GM18909 (cell line): ENCODE measurements at regions not wholly inside any gene's neighbourhood (a gene's known extent, or its start where the extent isn't known, plus 50 kb on each side); places are given as distances from the start of the nearest gene placed in this dataset.

ENCODE experiments used
- ATAC-seq: cut with Tn5 transposase; IDR thresholded peaks from one replicate; pipeline ENCODE4 v1.9.1; 2021; ENCODE audit warnings: mild to moderate bottlenecking; ENCODE audit not compliant: unreplicated experiment, poor library complexity

DNA sequence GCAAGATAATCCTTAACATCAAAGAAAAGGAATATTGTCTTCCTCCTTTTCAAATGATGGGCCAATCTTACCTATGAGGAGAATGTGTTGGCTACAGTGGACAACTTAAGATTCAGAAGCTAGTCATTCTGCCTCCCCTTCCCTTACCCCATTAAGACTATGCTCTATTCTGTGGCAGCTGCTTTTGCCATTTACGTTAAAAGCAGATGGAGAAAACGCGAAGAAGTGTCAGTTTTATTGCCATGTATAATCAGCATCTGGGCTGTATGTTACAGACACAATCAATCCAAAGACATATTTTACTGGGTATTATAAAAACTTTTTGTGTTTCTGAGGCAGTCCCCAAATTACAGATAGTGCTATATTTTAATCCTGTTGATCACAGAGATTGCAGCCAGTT lies 196.1 kb upstream of the PACRGL start:
- no peak for ATAC-seq

DNA sequence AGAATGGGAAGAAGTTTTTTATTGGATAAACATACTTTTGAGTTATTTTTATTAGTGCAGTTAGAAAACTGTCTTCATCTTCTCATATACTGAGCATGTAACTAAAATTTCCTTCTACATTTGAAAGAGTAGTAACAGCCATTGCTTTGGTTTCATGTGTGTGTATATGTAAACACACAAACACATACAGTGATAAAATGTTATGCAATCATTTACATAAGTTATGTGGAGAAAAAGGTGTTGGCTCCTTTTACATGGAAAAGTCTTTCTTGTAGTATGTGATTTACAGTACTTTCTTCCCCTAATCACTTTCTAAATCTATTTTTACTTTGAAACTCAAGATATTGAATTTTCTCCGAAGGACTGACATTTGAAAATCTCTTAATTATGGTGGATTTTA lies 194.3 kb upstream of the PACRGL start:
- no peak for ATAC-seq

DNA sequence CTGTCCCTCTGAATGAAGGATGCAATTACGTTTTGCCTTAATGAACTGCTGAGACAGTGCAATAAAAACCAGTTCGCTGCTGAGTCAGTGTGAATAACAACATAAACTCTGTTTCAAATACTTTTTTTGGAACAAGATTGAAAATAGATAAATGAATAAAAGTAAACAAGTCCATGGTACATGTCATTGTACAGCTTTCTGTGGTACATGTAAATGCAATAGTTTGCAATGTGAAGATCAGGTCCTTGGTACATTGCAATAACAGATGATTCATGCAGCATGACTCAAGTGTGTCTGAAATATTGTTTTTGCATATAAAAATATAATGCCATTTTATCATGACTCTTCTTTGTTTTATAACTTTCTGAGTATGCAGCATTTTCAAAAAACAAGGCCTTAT lies 193.4 kb upstream of the PACRGL start:
- ATAC-seq, result no peak

DNA sequence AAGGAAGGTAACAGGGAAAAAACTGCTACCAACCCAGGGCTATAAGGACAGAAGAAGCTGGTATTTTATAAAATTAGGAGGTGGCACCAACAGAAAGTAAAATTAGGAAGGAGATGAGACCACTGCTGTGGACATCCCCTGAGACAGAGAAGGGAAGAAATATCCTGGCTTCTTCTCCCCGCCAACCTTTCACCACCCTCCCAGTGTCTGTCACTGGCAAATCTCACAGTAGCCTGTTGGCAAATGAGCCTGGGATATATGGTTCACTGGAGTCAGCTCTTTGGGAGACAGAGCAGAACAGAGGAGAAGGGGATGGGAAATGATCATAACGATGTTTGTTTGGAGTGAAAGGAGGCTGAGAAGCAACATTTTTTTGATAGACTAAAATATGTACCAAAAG lies 190.9 kb upstream of the PACRGL start:
- no peak for ATAC-seq

DNA sequence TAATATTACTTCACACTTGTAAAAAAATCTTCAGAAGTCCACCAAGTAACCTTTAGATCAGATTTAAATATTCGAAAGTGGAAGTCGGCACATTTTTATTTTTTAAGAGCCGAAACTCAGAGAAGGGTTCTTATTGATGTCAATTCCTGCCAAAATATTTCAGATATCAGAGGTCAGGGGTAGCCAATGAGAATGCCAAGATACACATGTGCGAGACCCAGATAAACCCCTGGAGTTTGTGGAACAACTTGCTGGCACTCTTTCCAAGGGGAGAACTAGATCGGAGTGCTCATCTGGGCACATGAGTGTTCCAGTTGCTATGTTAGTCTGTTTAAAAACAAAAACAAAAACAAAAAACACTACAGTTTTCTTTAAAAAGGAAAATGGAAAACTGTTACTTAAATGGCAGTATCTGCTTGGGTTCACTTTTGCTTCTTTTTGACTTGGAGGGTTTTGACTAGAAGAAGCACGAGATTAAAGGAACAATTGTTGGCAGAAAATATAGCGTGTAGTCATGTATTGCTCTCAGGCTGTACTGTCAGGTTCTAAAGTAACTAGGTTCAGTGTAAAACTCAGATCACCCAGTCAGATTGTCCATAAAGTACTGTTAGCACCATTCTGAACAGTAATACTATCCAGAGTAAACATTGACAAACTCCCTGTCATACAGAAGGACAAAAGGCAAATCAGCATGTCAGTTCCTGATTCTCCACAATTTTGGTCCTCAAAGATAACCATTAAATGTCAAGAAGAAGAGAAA lies 188.0 kb upstream of the PACRGL start:
- ATAC-seq, result no peak

DNA sequence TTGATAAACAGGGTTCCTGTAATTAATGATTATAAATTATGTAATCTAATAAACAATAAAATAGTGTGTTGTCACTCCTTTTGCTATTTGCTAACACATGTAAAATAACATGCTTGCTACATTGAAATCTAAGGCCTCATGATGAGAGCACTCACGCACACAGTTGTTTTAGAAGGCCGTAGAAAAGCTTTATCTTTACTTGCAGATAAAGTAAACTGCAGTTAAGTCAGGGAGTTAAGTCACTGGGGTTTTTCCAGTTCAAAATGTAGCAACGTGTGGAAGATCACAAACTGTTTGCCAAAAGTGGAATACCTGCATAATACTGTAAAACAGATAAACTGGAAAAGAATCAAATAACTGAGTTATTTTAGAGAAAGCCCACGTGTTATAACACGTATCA lies 187.3 kb upstream of the PACRGL start:
- no peak for ATAC-seq

DNA sequence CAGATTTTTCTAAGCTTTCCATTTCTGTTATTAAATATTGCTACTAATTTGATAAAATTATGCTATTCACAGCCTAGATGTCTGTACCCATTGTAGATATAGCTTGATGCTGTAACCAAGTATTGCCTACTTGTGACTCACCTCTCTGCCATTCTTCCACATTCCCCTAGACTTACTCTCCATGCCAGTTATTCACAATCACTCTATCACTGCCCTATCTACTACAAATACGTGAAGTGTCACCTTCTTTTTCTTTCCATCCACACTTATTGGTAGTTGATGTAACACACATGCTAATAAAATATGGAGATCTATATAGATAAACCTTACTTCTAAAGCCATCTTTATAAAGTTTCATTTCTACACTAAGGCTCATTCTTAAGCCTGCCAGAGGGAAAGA lies 179.4 kb upstream of the PACRGL start:
- no peak for ATAC-seq

DNA sequence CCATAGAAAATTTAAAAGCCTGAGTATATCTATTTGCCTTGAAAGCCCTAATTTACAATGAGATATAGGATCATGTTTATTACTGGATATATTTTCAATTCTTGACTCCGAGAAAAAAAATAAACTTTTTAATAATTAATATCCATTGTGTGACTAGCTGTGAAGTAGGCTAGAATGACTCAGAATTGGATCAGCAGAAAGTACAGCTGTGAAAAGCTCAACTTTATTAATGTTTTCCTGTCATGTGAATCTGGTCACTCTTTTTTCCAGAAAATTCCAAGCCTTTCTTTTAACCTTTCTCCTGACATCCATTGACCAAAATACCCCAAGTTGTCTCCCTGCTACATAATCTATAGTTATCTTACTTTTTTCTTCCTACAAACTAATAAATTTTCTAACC lies 171.8 kb upstream of the PACRGL start:
- ATAC-seq, result no peak

DNA sequence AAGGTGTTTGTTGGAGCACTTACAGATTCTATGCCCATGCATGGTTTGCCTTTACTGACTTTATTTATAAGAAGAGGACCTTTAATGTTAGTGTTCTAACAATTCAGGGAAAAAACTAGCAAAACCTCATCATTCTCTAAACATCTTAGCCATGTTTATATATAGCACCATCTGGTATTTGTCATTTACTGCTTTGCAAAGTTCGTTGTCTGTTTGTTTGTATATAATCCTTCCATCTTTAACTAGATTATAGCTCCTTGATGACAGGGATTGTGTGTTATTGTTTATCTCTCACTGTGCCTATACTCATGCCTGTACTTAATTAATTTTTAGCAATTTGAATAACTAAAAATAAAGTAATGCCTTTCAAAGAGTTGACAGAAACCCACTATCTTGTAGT lies 170.6 kb upstream of the PACRGL start:
- ATAC-seq, result no peak

DNA sequence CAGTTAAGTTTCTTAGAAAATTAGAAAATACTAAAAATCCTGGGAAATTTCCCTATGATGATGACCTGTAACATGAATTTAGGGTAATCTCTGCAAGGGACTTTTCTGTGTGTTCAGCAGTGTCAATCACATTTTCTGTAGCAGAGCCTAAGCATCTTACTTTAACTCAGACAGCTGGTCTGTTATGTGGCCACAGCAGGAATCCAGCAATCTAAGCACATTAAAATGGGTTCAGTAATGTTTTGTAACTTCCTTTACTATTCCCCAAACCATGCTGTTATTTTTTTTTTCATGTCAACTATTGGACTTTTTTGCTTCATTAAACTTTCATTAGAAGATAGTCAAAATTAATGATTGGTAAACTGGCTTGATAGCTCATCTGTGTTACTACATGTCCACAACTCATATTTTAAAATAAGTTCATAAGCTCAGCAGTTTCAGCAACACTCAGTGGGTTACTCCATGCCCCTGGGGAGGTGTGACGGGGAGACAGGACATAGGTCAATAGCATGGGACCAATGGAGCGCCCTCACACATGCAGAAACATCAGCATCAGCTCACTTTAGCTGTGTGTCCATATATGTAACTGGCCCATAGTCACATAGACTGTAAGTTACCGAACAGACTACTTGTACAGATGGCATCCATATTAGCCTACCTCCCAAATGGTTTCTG lies 168.0 kb upstream of the PACRGL start:
- ATAC-seq, result no peak

DNA sequence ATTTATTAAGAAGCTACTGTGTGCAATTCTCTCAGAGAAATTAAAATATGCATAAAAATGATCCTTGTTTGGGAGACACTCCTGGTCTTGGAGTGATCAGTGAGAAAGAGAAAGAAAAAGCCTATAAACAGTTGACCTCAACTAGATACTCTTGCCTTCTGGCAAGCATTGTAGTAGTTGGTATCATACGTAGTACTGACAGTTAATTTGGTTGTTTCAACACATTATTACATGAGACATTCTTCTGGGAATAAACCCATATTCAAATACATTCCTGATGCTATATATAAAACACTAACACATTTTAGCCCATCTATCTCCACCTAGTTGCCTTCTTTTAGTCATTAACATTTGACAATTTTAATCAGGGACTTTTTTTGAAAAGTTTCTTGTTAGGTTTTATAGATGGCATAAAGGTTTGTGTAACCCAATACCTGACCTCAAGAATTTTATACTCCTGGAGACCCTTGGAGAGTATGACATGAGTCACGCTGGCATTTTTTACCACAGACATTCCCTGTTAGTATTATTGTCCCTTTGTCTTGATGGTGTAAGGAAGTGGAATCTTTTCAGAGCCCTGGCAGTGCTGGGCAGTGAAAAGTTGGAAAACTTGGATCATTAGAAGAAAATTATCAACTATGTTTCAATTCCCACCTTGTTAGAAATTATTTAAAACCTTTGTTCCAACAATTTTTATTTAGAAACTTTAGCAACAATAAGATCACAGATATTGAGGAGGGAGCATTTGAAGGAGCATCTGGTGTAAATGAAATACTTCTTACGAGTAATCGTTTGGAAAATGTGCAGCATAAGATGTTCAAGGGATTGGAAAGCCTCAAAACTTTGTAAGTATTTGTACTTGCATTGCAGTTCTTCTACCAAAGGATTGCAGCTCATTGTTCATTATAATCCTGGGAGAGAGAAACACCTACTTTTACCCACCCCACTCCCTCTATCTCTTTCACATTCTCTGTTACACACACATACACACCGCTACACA lies 167.1 kb upstream of the PACRGL start:
- no peak for ATAC-seq

DNA sequence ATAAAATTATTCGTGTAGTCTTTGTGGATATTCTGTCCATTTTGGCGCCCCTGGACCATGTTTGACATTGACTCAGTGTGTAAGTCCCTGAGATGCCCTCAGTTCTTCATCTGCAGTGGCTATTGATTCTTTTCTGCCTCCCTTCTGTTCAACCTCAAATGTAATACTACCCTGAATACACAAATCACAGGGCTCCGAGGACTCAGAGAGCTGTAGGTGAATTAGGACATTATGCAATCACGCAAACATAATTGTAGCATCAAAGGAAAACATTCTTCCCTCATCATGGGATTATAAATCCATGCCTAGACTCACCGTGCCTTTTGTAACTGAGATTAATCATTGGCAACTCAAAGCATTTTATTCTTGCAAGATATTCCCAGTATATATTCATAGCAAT lies 161.4 kb upstream of the PACRGL start:
- ATAC-seq, result no peak

DNA sequence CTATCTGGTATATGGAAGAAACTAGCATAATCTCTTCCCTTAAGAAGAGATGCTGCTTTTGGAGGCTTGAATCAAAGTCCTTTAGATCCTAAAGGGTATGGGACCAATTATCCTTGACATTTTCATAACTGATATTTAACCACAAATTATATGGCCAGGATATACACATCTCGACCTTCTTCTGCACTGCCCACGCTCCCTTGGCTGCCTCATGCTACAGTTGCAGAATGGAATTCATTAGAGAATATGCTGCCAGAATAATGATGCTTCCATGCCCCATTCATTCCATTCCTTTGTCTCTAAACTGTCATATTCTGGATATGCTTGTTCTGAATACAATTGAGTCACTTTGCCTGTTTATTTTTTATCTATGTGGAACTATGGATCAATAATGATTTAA lies 157.1 kb upstream of the PACRGL start:
- no peak for ATAC-seq

DNA sequence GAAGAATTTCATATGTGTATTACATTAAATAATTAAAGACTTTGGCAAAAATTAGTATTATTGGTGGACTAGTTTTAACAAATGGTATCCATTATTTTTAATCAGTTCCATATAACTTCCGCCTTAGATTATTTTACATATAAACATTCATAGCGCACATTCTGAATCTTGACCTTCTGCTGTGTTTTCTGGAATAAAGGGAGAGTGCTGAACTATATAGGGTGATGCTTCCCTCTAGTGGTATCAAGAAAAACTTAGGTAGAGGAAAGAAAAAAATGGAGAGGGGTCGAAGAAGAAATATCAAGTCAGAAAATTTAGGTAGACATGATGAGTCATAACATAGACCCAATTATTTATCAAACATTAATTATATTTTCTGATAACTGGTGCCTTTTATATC lies 155.6 kb upstream of the PACRGL start:
- no peak for ATAC-seq

DNA sequence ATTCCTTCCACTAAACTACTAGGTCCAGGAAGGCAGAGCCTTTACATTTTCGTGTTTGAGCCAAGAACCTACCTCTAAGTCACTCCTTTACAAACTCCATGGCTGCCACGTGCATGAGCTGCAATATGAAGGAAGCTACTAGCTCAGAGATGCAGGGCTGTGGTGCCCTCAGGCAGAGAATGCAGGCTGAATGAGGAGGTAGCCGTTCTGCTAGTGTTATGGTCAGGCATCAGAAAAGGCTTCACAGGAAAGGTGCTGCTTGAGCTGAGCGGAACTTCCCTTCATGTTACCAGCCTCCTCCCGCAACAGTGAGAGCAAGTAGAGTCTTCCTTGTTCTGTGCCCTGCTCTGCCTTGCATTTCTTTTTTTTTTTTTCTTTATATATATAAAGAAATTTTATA lies 148.3 kb upstream of the PACRGL start:
- ATAC-seq, result no peak

DNA sequence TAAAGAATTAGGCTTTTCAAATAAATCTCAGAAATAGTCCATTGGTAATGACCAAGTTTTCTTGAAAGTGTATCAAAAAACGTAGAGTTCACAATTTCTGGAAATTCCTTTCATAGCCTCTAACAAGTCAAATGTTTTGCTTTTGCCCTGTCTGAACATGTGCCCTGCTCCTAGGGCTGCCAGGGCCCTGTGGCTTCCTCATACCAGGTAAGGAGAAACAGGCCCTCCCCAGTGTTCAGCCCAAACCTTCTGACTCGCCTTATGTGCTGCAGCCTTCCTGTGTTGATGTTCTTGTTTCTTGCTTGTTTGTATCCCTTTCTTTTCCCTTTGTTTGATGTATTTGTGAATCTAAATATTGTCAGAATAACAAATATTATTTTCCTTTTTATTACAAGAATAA lies 146.1 kb upstream of the PACRGL start:
- ATAC-seq, result no peak

DNA sequence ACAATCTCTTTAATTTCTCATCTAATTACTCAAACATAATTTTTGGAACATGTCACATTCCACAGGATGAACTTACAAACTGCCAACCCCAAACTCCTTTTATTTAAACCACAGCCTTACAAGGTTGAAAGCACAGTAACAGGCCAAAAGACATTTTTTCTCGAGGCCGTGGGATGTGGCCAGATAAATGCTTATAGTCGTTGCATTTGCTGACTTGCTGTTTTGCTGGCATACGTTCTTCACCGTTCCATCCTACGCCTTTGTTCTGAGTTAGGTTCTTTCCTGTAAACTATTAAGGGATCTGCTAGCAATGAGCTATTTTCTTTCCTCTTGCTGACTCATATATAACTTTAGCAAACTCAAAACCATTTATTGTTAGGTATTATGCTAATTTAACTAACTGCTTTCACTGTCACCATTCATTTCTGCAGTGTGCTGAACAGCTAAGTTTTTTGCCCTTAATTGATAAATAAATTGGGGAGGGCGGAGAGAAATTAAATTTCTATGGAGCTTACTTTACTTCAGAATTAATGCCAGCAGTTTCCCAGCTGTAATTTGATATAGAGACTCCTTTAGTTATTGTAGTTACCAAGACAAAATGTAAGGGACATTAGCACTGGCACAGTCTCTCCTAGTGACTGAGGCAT lies 135.1 kb upstream of the PACRGL start:
- ATAC-seq, result no peak

DNA sequence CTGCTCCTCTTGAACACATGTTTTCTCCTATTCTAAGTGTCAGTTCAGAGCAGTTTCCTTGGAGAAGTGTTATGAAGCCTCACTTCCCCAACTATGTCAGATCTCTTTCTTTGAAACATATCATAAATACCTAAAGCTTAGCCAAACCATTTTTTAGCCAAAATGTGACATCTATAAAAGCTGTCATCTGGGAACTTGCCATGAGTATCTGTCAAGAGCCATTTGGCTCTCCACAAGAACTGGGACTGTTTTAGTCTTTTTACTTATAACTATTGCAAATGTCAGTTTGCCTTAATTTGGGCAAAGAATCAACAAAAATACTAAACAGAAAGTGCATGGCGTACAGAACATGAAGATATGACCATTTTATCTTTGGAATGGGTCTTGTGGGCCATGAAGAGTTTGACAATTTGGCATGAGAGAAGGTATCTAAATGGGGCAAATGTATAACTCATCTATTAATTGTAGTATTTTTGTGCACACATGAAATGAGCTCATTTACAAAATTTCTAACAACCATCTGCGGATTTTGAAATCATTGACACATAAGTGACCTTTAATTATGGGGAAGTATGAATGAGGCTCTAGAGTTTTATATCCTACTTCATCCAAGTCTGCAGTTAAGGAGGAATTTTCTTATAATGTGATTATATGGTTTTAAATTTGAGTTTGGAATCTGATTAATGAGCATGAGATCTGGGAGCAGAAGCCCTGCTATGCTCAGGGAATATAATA lies 129.1 kb upstream of the PACRGL start:
- ATAC-seq, result no peak

DNA sequence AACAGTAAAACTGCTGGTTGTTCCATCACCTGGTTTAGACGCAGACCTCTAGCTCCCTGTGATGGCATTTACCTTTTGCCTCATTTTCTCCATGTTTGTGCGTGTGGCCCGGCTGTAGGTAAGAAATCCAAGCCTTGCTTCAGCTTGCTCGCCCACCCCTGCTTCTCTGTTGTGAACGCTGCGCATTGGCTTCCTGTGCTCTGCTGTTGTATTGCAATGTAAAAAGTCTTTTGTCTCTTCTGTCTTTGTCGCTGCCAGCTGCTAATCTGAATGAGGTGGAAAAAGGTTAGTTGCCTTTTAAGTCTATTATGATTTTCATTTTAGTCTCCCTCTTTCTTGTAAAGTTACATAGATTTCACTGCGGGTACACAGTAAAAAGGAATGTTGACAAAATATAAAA lies 127.3 kb upstream of the PACRGL start:
- ATAC-seq, result no peak

DNA sequence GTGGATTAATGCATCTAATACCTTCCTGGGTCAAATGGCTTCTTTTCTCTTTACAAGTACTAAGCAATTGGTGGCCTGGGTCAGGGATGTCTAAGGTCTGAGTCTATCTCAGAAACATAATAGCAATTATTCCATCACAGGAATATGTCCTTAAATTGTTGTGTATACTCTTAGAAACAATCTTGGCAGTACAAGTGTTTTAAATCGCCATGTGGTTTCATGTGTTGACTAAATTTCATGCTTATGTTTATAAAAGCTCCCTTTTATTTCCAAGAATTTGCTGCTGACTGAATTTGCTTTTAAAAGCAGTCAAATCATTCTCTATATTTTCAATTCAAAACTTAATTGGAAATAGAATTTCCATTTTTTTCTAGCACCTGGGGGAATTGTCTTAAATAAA lies 125.3 kb upstream of the PACRGL start:
- ATAC-seq, result no peak
